ENCODE measurements at regions not wholly inside any gene's neighbourhood (a gene's known extent, or its start where the extent isn't known, plus 50 kb on each side); places are given as distances from the start of the nearest gene placed in this dataset.

DNA sequence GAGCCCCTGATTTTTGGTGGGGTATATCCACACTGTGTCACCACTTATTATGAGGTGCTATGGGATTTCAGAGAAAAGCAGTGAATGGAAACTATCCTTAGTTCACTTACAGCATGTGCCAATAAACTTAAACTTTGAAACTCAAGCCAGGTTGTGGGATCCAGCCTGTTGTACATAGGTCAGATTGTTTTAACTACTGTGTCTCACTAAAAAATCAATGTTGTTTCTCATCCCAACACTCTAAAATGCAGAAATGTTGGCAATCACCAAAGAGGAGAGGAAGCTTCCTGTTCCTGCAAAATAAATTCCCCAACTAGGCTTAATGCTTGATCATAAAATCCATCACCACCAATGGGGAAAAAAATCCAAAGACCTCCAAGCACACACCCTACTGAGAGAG, 173.7 kb upstream of the ONECUT1 start:
- TF ChIP-seq POLR2A (IDR thresholded peaks at IDR 0.05) = no peak
- TF ChIP-seq CTCF (IDR thresholded peaks at IDR 0.05) = no peak
- Histone ChIP-seq H3K4me1 (no peaks in the 10 kb centered on the region), H3K9me3 (no peaks in the 10 kb centered on the region), H3K4me3 (no peak overlapping the region), H3K36me3 (no peaks in the 10 kb centered on the region), H3K27me3 (no peaks in the 10 kb centered on the region), H3K27ac (no peak overlapping the region)
- no peak for DNase-seq
- intact Hi-C loops (cut with DNase I) = no loop called here

DNA sequence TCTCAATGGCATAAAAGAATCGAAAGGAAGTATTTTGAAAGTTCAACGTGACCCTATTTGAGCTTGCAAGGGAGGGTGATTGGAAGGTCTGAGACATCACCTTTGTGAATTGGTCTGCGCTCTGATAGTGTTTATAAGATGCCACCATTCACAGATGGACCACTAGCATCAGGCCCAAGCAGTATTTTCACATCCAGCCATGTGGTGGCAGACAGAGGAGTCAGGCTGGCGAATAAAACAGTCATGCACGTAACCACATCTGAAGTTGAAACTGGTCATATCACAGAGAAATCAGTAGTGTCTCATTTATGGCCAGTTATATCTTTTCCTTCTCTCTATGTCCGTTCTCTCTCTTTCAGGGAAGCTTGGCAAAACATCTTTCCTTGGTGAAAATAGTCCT, 170.1 kb upstream of the ONECUT1 start:
- H3K4me3 ChIP-seq = no peak overlapping the region
- WGBS, 2 donors = 82 to 83% methylated on average over 6 of the region's 6 CpGs
- H3K4me1 ChIP-seq = no peaks in the 10 kb centered on the region
- DNase-seq = no peak
- no peaks in the 10 kb centered on the region for H3K27me3 ChIP-seq
- H3K27ac ChIP-seq = no peak overlapping the region
- intact Hi-C loops (cut with DNase I) = no loop called here
- no peaks in the 10 kb centered on the region for H3K36me3 ChIP-seq
- H3K9me3 ChIP-seq = no peaks in the 10 kb centered on the region
- TF ChIP-seq POLR2A (IDR thresholded peaks at IDR 0.05) (no peak), CTCF (IDR thresholded peaks at IDR 0.05) (no peak)

GRCh38 chr15:52943746-52944145, 153.6 kb upstream of the ONECUT1 start:
- Histone ChIP-seq H3K4me3 (no peak overlapping the region), H3K4me1 (no peaks in the 10 kb centered on the region), H3K9me3 (no peaks in the 10 kb centered on the region), H3K27ac (no peak overlapping the region), H3K36me3 (no peaks in the 10 kb centered on the region), H3K27me3 (no peaks in the 10 kb centered on the region)
- 72 to 78% methylated on average over 2 of the region's 2 CpGs for WGBS, 2 donors
- DNase-seq = no peak
- TF ChIP-seq POLR2A (IDR thresholded peaks at IDR 0.05) (no peak), CTCF (IDR thresholded peaks at IDR 0.05) (no peak)
- intact Hi-C loops (cut with DNase I) = loop anchor here (10.0 kb wide), 1 partner anchor 61 kb away; no protein-coding TSS in a partner anchor

- Histone ChIP-seq H3K9me3 (no peaks in the 10 kb centered on the region), H3K27ac (no peak overlapping the region), H3K36me3 (no peaks in the 10 kb centered on the region), H3K4me3 (no peak overlapping the region), H3K4me1 (no peaks in the 10 kb centered on the region), H3K27me3 (no peaks in the 10 kb centered on the region)
- intact Hi-C loops (cut with DNase I) = no loop called here
- no peak for DNase-seq
- no peak for TF ChIP-seq POLR2A (IDR thresholded peaks at IDR 0.05)
- TF ChIP-seq CTCF (IDR thresholded peaks at IDR 0.05) = no peak
- 75 to 94% methylated on average over 1 of the region's 1 CpG for WGBS, 2 donors
These were observed 146.4 kb upstream of the ONECUT1 start for GRCh38 chr15:52936489-52936888.

DNA sequence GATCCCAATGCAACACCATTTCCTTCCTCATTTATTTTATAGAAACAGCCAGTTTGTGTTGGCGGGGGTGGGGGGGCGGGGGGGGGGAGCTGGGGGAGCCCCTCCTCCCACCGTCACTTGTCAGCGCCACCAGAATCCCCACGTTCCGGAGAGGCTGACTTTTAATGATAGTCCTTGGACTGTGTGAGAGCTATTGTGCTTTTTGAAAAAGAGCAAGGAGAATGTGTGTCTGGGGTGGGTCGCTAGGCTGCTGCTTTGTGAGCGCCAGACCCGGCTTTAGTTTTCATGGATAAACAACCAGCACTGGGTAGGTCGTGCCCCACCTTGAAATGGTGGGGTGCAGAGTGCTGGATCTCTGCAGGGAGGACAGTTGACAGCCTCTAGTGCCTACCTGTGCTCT, 135.0 kb upstream of the ONECUT1 start:
- no peak overlapping the region for H3K27ac ChIP-seq
- no peak for TF ChIP-seq POLR2A (IDR thresholded peaks at IDR 0.05)
- no peak for TF ChIP-seq CTCF (IDR thresholded peaks at IDR 0.05)
- H3K36me3 ChIP-seq = no peaks in the 10 kb centered on the region
- H3K4me1 ChIP-seq = no peaks in the 10 kb centered on the region
- no peak overlapping the region for H3K4me3 ChIP-seq
- WGBS, 2 donors = 22 to 27% methylated on average over 3 to 7 of the region's 10 CpGs
- intact Hi-C loops (cut with DNase I) = no loop called here
- H3K9me3 ChIP-seq = no peaks in the 10 kb centered on the region
- DNase-seq = no peak
- H3K27me3 ChIP-seq = no peaks in the 10 kb centered on the region
